ENCODE measurements at regions not wholly inside any gene's neighbourhood (a gene's known extent, or its start where the extent isn't known, plus 50 kb on each side); places are given as distances from the start of the nearest gene placed in this dataset.
"Not testable (repeated sequence)": the region's sequence is repeated elsewhere in the genome, so short reads cannot be mapped to it uniquely, and the experiment has no call there.

DNA sequence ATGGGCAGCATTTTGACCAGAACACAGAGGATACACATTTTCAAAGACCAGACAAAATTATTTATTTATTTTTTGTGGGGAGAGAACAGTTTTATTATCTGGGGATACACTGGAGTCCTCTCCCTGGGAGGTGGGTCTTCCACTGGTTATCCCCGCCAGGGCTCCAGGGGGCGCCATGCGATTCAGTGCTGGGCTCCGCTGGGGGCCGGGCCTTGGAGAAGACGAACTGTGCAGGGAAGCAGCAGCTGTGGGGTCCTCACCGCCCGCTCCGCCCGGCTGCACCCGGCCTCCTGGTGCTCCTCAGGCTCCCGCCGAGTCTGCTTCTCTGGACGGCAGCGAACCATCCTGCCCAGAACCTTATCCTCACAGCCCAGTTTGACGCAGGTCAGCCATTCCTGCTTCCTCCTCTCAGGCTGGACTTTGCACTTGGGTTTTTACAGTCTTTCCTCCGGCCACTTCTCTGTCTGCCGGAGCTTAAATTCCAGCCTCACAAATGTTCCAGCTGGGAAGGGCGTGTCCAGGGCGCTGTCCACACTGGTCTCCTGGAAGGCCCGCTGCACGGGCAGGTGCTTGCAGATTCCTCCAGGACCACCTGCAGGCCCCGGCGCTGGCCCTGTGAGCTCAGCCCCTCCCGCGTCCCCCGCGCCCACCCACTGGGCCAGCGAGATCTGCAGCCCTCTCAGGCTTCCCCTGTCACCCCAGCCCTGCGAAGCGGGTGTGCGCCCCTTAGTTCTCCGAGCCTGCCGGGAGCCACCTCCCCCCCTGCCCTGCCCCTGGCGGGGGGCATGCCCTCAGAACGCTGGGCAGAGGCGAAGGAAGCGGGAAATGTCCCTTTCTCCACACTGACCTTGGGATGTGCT lies 1830.0 kb upstream of the DEFB115 start:
- no peak for DNase-seq

DNA sequence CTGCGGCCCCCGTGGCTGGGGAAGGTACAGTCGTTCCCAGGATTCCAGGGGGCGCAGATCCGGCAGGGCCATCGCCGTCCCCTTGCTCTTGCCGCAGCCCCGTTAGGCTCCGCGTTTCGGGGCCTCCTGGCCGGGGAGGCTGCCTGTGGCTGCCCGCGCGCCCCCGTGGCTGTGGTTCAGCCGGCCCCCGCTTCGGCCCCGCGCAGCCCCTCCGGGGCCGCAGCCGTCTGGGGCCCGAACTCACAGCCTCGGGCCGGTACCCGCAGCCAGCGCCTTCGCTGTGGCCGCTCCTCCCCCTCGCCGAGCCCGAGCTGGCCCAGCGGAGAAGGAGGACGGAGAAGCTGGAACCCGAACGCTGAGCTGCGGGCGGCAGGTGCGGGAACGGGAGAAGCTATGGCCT lies 1826.9 kb upstream of the DEFB115 start:
- DNase-seq = no peak

DNA sequence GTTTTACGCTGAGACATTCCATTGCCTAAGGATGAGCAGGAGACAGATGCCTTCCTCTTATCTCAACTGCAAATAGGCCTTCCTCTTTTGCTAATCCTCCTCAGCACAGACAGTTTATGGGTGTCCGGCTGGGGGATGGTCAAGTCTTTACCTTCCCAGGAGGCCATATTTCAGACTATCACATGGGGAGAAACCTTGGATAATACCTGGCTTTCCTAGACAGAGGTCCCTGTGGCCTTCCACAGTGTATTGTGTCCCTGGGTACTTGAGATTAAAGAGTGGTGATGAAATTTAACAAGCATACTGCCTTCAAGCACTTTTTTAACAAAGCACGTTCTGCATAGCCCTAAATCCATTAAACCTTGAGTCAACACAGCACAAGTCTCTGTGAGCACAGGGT lies 1816.7 kb upstream of the DEFB115 start:
- not testable (repeated sequence) for DNase-seq

DNA sequence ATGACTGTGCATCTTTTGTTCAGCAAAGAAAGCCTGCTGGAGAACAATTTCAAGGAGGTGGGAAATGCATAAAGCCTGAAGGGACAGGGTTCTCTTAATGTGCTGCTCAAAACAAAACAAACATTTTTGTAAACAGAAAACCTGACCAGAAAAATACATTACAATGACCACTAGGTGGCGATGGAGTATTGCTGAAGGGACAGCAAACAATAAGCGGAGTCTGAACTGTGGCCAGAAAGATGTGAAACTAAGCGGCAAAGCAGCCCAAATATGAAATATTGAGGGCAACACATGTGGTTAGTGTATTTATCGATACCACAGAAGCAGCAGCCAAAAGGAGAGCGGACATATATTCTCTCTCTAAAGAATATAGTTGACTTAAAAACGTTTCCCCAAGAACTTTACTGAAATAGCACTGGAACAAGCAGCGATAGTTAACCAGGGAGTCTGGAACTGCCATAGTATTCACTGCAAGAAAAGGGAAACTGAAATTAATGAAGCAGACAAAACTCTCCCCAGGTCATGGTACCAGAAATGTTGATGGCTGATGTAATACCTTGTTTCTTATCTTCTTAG lies 1814.2 kb upstream of the DEFB115 start:
- not testable (repeated sequence) for DNase-seq

DNA sequence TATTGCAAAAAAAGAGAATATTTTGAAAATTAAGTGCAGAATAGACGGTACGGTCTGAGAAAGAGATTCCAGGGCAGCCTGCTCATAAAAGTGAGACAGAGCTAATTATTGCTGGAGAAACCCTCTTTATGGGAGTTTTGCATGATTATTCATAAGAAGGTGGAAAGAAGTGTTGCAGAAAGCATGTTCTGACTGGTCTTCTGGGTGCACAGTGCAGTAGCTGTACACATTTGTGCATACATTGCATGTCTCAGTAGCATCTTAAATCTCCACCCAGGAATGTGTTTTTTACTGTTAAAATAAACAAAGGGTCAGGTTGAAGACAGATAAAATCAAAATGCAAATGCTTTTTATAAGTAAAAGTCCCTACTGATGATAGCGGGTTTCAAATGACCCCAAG lies 1813.6 kb upstream of the DEFB115 start:
- DNase-seq = no peak

DNA sequence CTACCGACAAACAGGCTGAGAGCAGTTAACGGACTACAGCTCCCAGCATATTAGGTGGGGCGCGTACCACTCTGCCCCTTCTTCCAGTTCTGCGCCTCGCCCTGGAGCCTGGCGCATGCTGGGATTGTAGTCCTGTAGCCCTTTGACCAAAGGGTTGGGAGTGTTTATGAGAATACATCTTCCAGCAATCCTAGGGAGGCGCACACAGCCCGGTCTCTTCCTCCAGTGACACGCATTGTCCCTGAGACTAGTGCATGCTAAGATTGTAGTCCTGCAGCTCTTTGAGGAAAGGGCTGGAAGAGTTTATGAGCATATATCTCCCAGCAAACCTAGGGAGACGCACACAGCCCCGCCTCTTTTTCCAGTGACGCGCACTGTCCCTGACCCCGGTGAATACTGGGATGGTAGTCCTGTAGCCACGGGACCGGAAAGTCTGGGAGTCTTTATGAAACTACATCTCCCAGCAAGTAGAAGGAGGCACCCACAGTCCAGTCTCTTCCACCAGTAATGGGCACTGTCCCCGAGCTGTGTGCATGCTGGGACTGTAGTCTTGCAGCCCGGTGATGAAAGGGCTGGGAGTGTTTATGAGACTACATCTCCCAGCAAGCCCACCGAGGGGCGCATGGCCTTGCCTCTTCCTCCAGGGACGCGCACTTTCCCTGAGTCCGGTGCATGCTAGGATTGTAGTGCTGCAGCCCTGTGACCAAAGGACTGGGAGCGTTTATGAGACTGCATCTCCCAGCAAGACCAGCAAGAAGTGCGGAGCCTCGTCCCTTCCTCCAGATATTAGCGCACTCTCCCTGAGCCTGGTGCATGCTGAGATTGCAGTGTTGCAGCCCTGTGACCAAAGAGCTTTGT lies 1812.2 kb upstream of the DEFB115 start:
- peak; percentile 32 for DNase-seq

DNA sequence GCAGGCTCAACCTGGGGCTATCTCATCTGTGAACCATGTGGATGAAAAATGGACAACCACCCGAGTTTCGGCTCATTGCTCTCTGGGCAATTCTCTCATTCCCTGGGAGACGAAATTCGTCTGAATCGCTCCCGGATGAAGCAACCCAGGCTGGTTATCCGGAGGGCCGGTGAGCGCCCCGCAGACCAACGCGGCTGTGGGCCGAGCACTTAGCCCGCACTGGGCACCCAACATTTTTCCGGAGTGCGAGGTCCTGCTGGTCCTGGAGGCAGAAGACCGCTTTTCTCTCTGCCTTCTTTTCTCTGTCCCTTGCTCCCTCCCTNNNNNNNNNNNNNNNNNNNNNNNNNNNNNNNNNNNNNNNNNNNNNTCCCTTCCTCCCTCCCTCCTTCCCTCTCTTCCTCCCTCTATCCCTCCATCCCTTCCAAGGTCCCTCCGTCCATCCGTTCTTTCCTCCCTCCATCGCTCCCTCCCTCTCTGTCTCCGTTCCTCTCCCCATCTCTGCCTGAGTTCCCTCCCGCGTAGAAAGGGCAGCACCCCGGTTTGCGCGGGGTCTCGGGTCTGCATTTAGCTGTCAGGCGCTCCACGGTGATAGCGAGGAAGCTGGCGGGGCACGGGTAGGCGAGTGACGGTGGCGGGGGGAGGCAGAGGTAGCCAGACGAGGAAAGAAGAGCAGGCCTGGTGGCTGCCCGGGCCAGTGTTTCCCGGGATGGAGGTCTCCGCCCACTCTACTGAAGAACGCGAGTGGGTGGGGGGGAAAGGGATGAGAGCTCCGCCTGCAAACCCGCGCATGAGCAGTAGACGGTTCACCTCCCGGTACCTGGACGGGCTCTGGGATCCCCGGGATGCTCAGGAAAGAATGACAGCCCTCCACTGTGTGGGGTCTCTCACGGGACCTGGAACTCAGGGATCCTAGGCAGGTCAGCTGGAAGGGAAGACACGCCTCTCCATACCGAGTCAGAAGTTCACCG lies 1809.7 kb upstream of the DEFB115 start:
- not testable (repeated sequence) for DNase-seq

DNA sequence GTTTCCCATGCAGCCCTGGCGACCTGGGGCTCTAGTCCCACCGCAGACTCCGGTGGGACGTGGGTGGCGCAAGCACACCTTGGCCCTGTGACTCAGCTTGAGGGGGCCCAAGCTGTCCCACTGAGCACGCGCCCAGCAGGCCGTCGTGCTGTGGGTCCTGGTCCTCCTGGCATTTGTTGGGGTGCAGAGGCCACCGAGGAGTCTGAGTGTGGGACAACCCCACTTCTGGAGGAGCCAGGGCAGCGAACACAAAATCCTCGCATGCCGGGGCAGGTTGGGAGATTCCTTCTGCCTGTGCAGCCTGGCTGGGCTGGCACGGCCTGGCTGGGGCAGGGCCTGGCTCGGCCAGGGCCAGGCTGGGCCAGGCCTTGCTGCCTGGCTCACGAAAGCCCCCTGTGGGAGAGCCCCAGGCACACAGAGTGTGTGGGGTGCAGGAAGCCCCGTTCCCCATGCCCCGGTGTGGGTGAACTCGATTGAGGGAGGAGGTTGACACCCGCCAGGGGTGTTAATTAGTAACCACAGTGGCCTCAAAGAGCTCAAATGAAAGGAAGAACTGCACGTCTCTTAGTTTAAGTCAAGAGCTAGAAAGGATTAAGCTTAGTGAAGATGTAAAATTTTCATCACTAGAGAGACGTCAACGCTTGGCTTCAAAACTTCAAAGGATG lies 1808.5 kb upstream of the DEFB115 start:
- no peak for DNase-seq

DNA sequence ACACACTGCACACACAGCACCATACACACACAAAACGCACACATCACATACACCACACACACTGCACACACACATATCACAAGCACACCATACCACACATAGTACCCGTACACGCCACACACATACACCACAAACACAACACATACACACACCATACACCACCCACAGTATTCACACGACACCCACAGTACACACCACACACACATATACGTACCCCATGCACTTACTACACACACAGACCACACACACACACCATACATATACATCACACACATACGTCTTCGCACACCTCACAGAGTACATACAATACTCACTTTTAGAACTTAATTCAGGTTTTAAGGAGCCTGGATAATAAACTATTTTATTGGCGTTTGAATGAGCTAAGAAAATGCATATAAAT lies 1805.3 kb upstream of the DEFB115 start:
- DNase-seq = no peak

DNA sequence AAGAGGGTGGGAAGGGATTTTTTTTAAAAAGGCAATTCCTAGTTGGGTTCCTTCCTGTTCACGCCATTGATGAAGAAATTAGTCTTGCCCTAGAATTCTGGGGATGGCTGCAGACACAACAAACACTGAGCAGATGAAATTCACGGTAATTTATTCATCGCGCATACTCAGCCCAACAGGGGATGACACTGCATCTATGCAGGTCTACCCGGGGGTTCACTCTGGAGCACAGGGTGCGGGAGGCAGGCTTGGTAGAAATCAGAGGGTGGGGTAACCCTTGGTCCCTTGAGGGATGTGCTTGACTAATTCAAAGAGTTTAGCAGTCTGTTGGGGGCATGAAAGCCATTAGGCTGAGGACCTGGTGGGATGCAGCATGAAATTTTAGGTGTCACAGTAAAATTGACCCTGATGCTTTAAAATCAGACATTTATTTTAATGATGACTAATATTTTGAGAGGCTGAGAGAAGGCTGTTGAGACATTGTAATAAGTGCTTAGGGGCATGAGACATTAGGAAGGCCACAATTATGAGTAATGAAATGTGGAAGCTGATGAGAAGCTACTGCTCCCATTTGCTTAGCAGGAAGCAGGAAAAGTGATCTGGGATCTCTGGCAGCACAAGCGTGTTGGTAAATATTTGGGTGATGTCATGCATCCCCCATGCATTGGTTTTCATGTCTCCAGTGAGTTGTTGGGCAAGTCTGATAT lies 1800.3 kb upstream of the DEFB115 start:
- not testable (repeated sequence) for DNase-seq

DNA sequence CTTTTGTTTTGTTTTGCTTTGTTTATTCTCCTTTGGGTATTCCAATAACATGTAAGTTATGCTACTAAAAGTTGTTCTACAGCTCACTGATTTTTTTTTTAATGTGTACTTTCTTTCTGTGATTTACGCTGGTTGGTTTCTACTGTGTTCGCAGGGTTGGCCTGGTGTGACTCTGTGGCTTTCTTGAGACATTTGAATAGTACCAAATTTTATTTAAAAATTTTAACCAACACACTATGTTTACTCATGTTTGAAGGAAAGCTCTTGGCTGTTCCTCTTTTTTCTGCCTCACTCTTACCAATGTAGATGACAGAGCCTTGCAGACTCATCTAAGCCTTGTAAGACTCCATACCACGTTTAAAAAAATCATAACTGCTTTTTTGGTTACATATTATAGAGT lies 1784.9 kb upstream of the DEFB115 start:
- no peak for DNase-seq

DNA sequence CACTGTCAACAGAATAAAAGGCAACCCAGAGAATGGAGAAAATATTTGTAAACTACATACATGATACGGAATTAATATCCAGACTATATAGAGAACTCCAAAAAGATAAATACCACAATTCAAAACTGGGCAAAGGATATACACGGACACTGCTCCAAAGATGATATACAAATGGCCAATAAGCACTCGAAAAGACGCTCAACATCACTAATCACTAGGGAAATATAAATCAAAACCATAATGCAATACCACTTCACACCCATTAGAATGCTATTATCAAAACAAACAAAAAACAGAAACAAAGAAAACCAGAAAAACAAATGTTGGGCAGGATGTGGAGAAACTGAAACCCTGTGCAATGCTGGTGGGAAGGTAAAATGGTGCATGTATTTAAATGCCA lies 1764.6 kb upstream of the DEFB115 start:
- not testable (repeated sequence) for DNase-seq

DNA sequence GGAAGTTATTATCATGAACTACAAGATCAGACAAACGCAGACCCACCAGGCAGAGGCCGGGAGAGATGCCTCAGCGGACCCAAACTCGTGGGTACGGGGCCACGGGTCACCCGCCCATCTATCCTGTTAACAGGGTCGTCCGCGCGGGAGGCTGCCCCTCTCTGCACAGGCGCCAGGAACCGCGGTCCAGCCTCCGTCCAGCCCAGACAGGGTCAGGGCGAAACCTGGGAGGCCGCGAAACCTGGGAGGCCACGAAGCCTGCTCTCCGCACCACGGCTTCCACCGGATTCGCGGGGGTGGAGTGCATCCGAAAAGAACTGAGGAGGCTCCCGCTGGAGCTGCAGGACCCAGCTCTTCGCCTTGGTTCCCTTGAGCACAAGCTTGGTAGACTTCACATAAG lies 1760.7 kb upstream of the DEFB115 start:
- not testable (repeated sequence) for DNase-seq

DNA sequence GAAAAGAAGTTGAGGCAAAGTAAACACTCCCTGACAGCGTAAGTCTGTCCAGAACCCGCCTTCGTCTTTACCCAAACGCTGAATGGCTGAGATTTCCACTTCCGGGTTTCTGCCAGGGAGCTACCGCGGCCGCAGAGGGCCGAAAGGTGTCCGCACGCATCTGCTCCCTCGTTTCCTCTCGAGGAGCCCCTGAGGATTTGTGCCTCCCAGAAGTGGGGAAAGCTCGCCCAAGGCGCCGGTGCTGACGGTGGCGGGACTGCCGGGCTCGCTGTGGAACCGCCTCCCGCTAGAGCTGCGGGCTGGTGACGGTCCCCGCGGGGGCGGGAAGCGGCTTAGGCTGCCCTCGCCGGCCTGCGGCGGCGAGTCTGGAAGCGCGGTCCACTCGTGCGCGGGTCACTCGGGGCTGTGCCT lies 1760.2 kb upstream of the DEFB115 start:
- DNase-seq = peak; percentile 13

DNA sequence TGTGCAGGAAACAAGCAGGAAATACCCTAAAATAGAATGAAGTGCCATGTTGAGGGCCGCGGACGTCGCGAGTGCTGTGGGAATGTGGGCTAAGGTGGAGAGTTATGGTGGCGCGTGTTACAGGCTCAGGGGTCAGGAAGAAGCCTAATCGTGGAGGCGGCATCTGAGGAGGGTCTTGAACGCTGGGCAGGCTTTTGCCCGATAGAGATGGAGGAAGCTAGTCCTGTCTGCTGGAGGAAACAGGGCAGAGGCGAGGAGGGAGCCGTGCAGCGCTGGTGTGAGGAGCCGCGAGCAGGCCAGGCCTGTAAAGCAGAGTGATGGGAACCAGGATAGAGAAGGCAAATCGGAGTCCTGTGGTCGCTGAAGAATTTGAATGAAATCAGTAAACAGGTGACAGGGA lies 1759.8 kb upstream of the DEFB115 start:
- peak; percentile 11 for DNase-seq

DNA sequence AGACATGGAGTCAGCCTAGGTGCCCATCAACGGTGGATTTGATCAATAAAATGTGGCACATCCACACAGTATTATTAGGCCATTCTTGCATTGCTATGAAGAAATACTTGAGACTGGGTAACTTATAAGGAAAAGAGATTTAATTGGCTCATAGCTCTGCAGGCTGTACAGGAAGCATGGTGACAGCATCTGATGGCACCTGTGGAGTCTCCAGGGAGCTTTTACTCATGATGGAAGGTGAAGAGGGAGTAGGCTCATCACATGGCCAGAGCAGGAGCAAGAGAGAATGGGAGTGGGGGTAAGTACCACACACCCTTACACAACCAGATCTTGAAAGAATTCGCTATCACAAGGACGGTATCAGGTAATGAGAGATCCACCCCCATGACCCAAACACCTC lies 1756.7 kb upstream of the DEFB115 start:
- not testable (repeated sequence) for DNase-seq

DNA sequence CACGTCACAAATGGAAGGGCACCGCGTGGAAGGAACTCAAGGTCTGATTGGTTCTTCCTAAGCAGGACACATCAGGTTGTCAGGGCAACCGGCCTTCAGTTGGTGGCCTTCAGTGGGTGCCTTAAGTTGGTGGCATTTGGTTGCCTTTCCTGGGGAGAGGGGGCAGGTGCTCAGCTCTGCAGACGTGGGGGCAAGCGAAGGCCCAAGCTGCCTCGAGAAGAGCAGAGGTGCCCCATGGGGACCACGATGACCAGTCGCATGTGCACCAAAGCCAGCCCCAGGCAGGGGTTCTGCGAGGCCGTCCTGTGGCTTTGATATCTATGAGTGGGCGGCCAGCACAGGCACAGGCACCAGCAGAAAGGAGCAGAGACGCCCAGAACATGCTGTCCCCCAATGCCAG lies 1742.8 kb upstream of the DEFB115 start:
- not testable (repeated sequence) for DNase-seq

DNA sequence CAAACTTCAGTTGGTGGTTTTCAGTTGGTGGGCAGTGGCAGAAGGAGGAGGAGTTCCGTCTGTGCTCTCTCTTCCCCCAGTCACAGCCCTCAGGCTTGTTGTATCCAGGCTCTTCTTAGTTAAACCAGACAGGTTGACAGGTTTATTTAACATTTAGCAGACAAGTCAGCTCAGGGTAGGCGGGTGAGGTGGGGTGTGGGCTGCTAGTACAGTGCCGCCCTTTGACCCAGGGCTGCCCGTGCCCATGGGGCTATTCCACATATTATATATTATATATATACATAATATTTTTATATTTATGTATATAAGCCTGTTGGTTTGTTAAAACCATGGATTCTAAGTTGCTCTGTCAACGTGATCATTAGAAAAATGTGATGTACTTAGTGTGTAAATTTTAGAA lies 1740.6 kb upstream of the DEFB115 start:
- DNase-seq = not testable (repeated sequence)

DNA sequence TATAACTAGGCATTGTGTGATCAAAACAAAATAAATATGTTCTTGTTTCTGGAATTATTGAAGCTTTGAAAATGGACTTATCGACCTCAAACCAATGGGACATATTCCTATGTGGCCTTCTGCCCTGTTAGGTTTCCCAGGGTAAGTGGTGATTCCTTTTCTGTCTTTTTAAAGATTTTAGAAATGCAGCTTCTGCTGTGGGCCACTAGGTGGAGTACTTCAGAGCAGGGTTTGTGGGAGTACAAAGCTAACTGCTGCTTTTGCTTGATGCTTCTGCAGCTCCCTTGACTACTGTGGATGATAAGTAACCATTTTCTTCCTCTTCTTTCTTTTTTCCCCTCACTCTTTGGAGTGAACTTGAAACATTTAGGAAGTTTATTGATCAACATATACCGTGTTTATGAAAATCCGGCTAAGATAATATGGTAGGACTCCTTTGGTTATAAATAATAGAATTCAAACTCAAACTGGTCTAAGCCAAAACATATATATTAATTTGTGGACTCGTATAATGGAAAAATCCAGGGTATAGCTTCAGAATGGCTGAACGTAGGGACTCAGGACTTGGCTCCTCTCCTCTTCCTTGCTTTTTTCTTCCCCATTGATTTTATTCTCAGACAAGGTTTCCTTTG lies 1737.7 kb upstream of the DEFB115 start:
- not testable (repeated sequence) for DNase-seq

DNA sequence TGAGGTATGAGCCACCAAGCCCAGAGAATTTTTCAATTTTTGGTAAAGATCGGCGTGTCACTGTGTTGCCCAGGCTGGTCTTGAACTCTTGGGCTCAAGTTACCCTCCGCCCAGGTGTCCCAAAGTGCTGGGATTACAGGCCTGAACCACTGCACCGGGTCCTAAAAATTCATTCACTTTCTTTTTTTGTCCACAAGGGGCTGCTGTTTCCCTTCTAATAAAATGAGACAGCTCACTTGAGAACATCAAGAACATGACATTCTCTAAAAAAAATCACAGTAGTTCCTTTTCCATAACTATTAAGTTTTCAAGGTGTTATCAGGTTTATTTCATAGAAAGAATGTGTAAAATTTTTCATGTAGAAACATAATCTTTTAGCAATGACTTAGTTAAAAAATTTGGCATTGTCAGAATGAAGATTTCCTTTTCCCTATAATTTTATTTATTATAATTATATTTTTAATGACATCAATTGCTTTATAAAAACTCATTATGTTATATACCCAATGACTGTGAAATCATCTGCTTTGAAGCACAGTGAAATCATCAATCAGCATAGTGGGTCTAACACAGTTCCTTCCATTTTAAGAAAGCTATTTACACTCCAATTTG lies 1723.8 kb upstream of the DEFB115 start:
- DNase-seq = not testable (repeated sequence)

All from activated CD4-positive, alpha-beta T cell treated with anti-CD3 and anti-CD28 coated beads for 1 hour (primary cell).